T-helper 2 cell treated with Interferon-gamma antibody and Interleukin-4, amounts not matched to agents 5 μg/mL and 100 μg/mL, for 36 hours (primary cell): ENCODE measurements at regions not wholly inside any gene's neighbourhood (a gene's known extent, or its start where the extent isn't known, plus 50 kb on each side); places are given as distances from the start of the nearest gene placed in this dataset.

Experiments
- DNase-seq: peaks from one replicate; pipeline ENCODE4 v3.0.0; 2021; ENCODE audit warnings: low spot score
- H3K27ac Mint-ChIP-seq: one replicate; pipeline ENCODE4 v1.8.0; 2021; ENCODE audit warnings: mild to moderate bottlenecking, mixed read lengths
- H3K27me3 Mint-ChIP-seq: one replicate; pipeline ENCODE4 v1.8.0; 2021; ENCODE audit warnings: low read depth, mixed read lengths
- H3K36me3 Mint-ChIP-seq: one replicate; pipeline ENCODE4 v1.8.0; 2021; ENCODE audit warnings: low read depth, mixed read lengths
- H3K4me1 Mint-ChIP-seq: one replicate; pipeline ENCODE4 v1.8.0; 2021; ENCODE audit warnings: low read depth, mixed read lengths
- H3K4me3 Mint-ChIP-seq: one replicate; pipeline ENCODE4 v1.8.0; 2022; ENCODE audit warnings: mild to moderate bottlenecking, moderate library complexity, mixed read lengths
- H3K9me3 Mint-ChIP-seq: one replicate; pipeline ENCODE4 v1.8.0; 2021; ENCODE audit warnings: mixed read lengths

GRCh38 chr3:34361921-34362320, 563.5 kb downstream of the PDCD6IP start:
- Mint-ChIP-seq H3K9me3 (no peaks in the 10 kb centered on the region), H3K4me1 (peaks cover 4% of the 10 kb centered on the region), H3K36me3 (no peaks in the 10 kb centered on the region), H3K27ac (no peak overlapping the region), H3K27me3 (no peaks in the 10 kb centered on the region), H3K4me3 (no peak overlapping the region)
- DNase-seq, result no peak

DNA sequence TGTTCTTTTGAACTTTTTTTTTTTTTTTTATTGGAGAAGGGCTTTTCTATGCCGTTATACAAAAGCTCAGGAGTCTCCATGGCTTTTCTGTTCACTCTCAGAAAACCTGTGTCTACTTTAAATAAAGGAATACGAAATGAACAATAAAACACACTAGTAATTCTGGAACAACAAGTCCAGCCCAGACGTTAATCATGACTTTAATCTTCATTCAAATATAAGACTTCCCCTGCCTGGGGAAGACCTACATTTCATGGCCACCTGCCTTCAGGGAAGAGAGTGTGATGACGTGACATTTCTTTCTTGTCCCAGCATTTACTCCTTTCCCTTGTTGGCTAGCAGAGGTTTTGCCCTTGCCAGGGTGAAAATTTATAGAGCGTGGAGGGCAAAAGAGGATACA, 564.5 kb downstream of the PDCD6IP start:
- DNase-seq, result no peak
- no peak overlapping the region for H3K4me3 Mint-ChIP-seq

DNA sequence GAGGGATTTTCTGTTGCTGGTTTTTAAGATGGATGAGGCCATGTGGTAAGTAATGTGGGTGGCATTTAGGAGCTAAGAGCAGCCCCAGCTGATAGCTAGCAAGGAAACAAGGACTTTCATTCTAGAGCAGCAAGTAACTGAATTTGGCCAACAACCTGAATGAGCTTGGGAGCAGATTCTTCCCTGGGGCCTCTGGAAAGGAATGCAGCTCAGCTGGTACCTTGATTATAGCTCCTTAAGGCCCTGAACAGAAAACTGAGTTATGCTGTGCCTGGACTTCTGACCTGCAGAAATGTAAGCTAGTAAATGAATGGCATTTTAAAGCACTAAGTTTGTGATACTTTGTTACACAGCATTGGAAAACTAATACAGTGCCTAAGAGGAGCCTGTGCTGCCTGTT, 565.5 kb downstream of the PDCD6IP start:
- H3K4me3 Mint-ChIP-seq, result no peak overlapping the region
- H3K9me3 Mint-ChIP-seq, result no peaks in the 10 kb centered on the region
- no peak for DNase-seq
- H3K36me3 Mint-ChIP-seq, result no peaks in the 10 kb centered on the region
- peaks cover 4% of the 10 kb centered on the region for H3K4me1 Mint-ChIP-seq
- H3K27ac Mint-ChIP-seq, result no peak overlapping the region
- H3K27me3 Mint-ChIP-seq, result no peaks in the 10 kb centered on the region

More for the DNA sequence above, 564.5 kb downstream of the PDCD6IP start:
- Mint-ChIP-seq H3K9me3 (no peaks in the 10 kb centered on the region), H3K27ac (no peak overlapping the region), H3K36me3 (no peaks in the 10 kb centered on the region), H3K4me1 (peaks cover 4% of the 10 kb centered on the region), H3K27me3 (no peaks in the 10 kb centered on the region)

DNA sequence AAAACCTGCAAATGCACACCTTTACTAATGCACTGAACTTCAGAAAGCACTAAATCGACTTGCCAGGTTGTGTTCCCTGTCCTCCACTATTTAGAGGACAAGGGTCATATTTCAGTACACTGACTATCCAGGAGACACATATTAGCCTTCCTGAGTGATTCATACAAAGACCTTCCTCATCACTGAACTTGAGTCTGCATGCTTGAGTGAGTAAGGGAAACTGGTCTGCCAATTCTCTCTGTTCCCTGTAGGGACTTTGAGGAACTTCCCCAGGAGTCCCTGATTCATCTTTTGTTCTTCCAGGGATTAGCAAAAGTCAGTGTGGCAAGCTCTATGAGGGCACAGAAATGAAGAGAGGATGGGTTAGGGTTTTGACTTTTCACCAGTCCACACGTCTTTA, 565.9 kb downstream of the PDCD6IP start:
- Mint-ChIP-seq H3K27ac (no peak overlapping the region), H3K36me3 (no peaks in the 10 kb centered on the region), H3K4me1 (peaks cover 4% of the 10 kb centered on the region), H3K27me3 (no peaks in the 10 kb centered on the region), H3K4me3 (no peak overlapping the region), H3K9me3 (no peaks in the 10 kb centered on the region)
- no peak for DNase-seq

DNA sequence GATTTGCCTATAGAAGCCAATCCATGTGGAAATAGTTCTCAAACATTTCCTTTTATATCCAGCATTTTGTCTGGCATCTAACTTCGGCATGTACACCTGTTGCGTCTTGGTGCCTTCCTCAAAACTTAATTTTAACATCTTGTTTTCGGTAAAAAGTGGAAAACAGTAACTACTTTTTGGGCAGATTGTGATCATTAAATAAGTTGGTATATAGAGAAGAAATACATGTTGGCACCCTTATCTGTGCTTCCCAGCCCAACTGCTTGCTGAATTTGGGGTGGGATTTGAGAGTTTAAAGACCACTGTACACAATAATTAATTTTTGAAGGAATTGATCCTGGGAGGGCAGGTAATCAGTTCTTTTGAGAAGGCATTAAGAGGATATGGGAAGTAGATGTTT, 566.8 kb downstream of the PDCD6IP start:
- no peak overlapping the region for H3K4me3 Mint-ChIP-seq
- peaks cover 4% of the 10 kb centered on the region for H3K4me1 Mint-ChIP-seq
- H3K9me3 Mint-ChIP-seq, result no peaks in the 10 kb centered on the region
- H3K36me3 Mint-ChIP-seq, result no peaks in the 10 kb centered on the region
- H3K27me3 Mint-ChIP-seq, result no peaks in the 10 kb centered on the region
- no peak overlapping the region for H3K27ac Mint-ChIP-seq
- DNase-seq, result no peak

DNA sequence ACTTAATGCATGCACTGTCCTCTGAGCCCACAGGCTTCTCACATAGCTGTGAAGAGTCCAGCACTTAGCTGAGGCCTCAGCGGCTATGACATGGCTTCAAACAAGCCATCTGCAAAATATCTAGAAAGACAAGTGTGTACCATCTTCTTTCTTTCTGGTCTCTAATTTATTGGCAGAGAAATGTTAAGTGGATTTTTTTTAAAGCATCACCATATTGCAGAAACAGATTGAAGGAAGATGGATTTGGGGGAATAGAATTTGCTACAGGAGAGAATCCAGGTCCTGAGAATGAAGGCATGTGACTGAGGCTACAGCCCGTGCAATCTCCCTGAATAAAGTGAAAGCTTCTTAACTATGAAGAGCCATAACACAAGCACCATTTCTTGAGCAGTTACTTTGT, 567.3 kb downstream of the PDCD6IP start:
- H3K36me3 Mint-ChIP-seq, result no peaks in the 10 kb centered on the region
- no peak for DNase-seq
- H3K9me3 Mint-ChIP-seq, result no peaks in the 10 kb centered on the region
- no peaks in the 10 kb centered on the region for H3K27me3 Mint-ChIP-seq
- H3K4me3 Mint-ChIP-seq, result no peak overlapping the region
- no peak overlapping the region for H3K27ac Mint-ChIP-seq
- H3K4me1 Mint-ChIP-seq, result peaks cover 4% of the 10 kb centered on the region

DNA sequence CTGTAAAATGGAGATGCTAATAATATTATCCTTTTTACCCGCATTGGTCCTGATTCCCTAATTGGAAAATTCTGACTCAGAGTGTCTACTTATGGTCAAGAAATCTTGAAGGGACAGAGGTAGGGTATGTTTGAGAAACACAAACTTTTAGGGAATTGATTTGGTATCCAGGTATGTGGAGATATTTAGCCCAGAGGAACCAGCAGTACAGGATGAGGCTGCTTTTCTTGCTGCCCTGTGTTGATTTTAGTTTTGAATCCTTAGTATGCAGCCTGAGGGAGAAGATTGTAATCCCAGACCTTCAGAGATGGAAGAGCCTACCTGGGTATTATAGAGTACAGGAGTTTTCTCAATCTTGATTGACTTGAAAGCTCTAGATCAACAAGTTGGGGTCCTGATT, 569.1 kb downstream of the PDCD6IP start:
- Mint-ChIP-seq H3K4me1 (peaks cover under 1% of the 10 kb centered on the region), H3K27ac (no peak overlapping the region), H3K9me3 (no peaks in the 10 kb centered on the region), H3K36me3 (no peaks in the 10 kb centered on the region), H3K27me3 (no peaks in the 10 kb centered on the region), H3K4me3 (no peak overlapping the region)
- no peak for DNase-seq

- no peaks in the 10 kb centered on the region for H3K36me3 Mint-ChIP-seq
Observed at GRCh38 chr3:34374521-34374920, 576.1 kb downstream of the PDCD6IP start.

GRCh38 chr3:34376691-34377090, 578.3 kb downstream of the PDCD6IP start:
- Mint-ChIP-seq H3K9me3 (no peaks in the 10 kb centered on the region), H3K36me3 (no peaks in the 10 kb centered on the region), H3K4me1 (no peaks in the 10 kb centered on the region), H3K27ac (no peak overlapping the region), H3K27me3 (no peaks in the 10 kb centered on the region), H3K4me3 (no peak overlapping the region)
- DNase-seq, result no peak

More at GRCh38 chr3:34374521-34374920, 576.1 kb downstream of the PDCD6IP start:
- Mint-ChIP-seq H3K9me3 (no peaks in the 10 kb centered on the region), H3K27me3 (no peaks in the 10 kb centered on the region), H3K4me1 (no peaks in the 10 kb centered on the region), H3K4me3 (no peak overlapping the region), H3K27ac (no peak overlapping the region)
- DNase-seq, result no peak

DNA sequence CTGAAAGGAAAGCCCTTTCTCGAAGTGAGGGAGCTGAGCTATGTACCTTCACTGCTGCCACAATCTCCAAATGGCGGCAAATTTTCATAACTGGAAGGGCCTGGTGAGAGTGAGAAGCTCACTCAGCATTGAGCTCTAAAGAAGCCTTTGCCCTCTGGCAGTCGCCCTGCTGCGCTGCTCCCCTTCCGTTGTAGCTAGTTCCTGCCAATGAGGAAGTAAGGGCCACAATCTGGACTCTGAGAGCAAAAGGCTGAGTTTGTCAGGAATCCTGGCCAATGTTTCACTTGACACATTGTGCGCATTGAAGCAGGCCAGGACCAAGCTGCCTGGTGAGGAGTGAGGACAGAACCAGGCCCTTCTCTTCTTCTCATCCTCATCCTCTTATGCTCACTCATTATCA, 579.5 kb downstream of the PDCD6IP start:
- Mint-ChIP-seq H3K4me1 (no peaks in the 10 kb centered on the region), H3K27ac (no peak overlapping the region), H3K36me3 (no peaks in the 10 kb centered on the region), H3K27me3 (no peaks in the 10 kb centered on the region), H3K9me3 (no peaks in the 10 kb centered on the region), H3K4me3 (no peak overlapping the region)
- no peak for DNase-seq

DNA sequence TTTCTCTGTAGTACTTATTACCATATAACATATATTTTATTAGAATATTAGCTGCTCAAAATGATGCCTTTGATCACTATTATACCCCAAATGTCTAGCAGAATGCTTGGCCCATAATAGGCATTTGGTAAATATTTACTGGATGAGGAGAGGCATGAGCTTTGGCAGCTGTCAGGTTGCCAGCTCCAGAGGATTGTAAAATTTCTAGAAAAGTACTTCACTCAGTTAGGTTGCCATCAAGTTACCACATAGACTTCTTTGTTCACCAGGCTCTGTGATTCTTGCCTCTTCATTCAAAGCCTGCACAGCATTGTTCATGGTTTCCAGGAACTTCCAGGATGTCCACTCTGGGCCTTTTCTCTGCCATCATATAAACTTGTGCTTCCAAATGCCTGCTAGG, 582.8 kb downstream of the PDCD6IP start:
- no peaks in the 10 kb centered on the region for H3K9me3 Mint-ChIP-seq
- no peaks in the 10 kb centered on the region for H3K36me3 Mint-ChIP-seq
- no peak for DNase-seq
- no peaks in the 10 kb centered on the region for H3K4me1 Mint-ChIP-seq
- no peak overlapping the region for H3K4me3 Mint-ChIP-seq
- H3K27ac Mint-ChIP-seq, result no peak overlapping the region
- H3K27me3 Mint-ChIP-seq, result no peaks in the 10 kb centered on the region

DNA sequence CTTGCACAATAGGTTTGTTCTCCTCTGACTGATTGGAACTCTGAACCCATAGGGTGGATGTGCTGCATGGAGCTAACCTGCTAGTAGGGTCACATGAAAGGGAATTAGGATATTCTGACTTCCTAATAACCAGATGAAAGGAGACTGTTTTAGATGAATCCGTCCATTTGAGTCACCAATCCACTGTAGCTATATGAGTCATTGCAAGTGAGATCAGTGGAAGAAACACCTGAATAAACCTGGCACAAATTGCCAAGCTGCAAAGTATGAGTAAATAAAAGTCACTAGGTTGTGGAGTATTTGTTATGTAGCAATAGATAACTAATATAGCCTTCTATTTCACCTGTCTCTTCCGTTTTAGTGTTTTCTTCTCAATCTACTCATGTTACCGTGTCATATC, 584.4 kb downstream of the PDCD6IP start:
- no peaks in the 10 kb centered on the region for H3K36me3 Mint-ChIP-seq
- no peak overlapping the region for H3K27ac Mint-ChIP-seq
- no peak overlapping the region for H3K4me3 Mint-ChIP-seq
- DNase-seq, result no peak
- H3K4me1 Mint-ChIP-seq, result no peaks in the 10 kb centered on the region
- H3K9me3 Mint-ChIP-seq, result no peaks in the 10 kb centered on the region
- H3K27me3 Mint-ChIP-seq, result no peaks in the 10 kb centered on the region

DNA sequence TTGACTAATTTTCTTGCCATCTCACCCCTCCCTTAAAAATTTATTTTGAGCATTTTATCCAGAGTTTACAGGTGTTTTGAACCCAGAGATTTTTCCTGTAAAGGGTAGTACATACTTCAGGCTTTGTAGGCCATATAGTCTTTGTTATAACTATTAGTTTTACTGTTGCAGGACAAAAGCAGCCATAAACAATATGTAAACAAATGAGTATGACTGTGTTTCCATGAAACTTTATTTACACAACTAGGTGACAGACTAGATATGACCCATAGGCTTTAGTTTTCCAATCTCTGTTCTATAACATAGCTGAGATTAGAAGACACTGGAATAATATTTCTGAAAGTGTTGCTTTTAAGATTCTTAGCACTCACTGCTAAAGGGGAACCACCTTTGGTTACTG, 587.9 kb downstream of the PDCD6IP start:
- Mint-ChIP-seq H3K4me3 (no peak overlapping the region), H3K27ac (no peak overlapping the region), H3K4me1 (no peaks in the 10 kb centered on the region)

GRCh38 chr3:34387826-34388564, 589.6 kb downstream of the PDCD6IP start:
- Mint-ChIP-seq H3K9me3 (no peaks in the 10 kb centered on the region), H3K4me1 (no peaks in the 10 kb centered on the region), H3K36me3 (no peaks in the 10 kb centered on the region), H3K4me3 (no peak overlapping the region), H3K27me3 (no peaks in the 10 kb centered on the region), H3K27ac (no peak overlapping the region)
- no peak for DNase-seq

More for the DNA sequence above, 587.9 kb downstream of the PDCD6IP start:
- Mint-ChIP-seq H3K9me3 (no peaks in the 10 kb centered on the region), H3K27me3 (no peaks in the 10 kb centered on the region), H3K36me3 (no peaks in the 10 kb centered on the region)
- DNase-seq, result no peak

GRCh38 chr3:34388830-34389229, 590.4 kb downstream of the PDCD6IP start:
- Mint-ChIP-seq H3K4me3 (no peak overlapping the region), H3K9me3 (no peaks in the 10 kb centered on the region), H3K27ac (no peak overlapping the region), H3K36me3 (no peaks in the 10 kb centered on the region), H3K4me1 (no peaks in the 10 kb centered on the region), H3K27me3 (no peaks in the 10 kb centered on the region)
- no peak for DNase-seq
